ENCODE measurements at regions not wholly inside any gene's neighbourhood (a gene's known extent, or its start where the extent isn't known, plus 50 kb on each side); places are given as distances from the start of the nearest gene placed in this dataset.

GRCh38 chr1:55322842-55323241 is 107.7 kb upstream of the USP24 start:
- DNase-seq (ENCODE audit: low spot score), result no peak
- TF ChIP-seq CTCF (IDR thresholded peaks at IDR 0.05; ENCODE audit: borderline replicate concordance, control extremely low read depth, extremely low read depth, insufficient read depth, missing control alignments), result no peak
- in situ Hi-C loops (cut with MboI; ENCODE audit: low sequenced_read_pairs, unreplicated experiment), result no loop called here

DNA sequence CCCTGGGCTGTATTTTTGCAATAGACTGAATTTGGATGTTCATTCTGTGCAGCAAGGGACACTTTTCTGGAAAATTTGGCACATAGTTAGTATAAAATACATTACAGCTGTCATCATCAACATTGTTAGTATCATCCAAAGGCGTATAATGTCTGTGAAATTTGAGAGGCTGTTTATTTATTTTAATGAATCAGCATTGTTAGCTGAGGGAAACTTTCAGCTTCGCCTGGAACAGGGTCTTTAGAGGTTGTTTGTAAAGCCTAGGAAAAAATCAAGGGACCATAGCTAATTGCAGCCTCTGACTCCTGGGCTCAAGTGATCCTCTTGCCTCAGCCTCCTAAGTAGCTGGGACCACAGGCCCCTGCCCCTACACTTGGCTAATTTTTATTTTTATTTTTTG is 106.8 kb upstream of the USP24 start:
- in situ Hi-C loops (cut with MboI; ENCODE audit: low sequenced_read_pairs, unreplicated experiment), result no loop called here
- TF ChIP-seq CTCF (IDR thresholded peaks at IDR 0.05; ENCODE audit: borderline replicate concordance, control extremely low read depth, extremely low read depth, insufficient read depth, missing control alignments), result no peak
- no peak for DNase-seq (ENCODE audit: low spot score)

DNA sequence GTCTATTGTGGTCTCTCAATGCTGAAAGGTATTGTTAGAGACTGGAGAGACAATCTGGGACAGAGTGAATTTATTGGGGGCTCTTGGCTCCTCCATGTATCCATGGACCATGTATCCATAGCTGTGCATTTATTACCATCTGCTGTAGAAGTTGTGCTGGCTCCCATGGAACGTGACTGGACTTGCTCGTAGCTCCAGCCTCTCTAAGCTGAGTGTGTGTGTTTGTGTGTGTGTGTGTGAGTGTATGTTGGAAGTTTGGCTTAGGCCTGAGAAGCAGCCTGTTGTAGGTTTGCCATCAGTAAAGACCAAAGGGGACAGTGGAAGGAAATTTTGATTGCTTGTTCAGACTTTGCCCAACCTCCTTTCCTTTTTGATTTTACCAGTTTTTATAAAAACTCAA is 105.7 kb upstream of the USP24 start:
- no peak for DNase-seq (ENCODE audit: low spot score)
- in situ Hi-C loops (cut with MboI; ENCODE audit: low sequenced_read_pairs, unreplicated experiment), result no loop called here
- TF ChIP-seq CTCF (IDR thresholded peaks at IDR 0.05; ENCODE audit: borderline replicate concordance, control extremely low read depth, extremely low read depth, insufficient read depth, missing control alignments), result no peak

- no peak for DNase-seq (ENCODE audit: low spot score)
- no peak for TF ChIP-seq CTCF (IDR thresholded peaks at IDR 0.05; ENCODE audit: borderline replicate concordance, control extremely low read depth, extremely low read depth, insufficient read depth, missing control alignments)
- in situ Hi-C loops (cut with MboI; ENCODE audit: low sequenced_read_pairs, unreplicated experiment), result no loop called here
Observed at GRCh38 chr1:55318116-55318817, 103.1 kb upstream of the USP24 start.

- no peak for DNase-seq (ENCODE audit: low spot score)
- in situ Hi-C loops (cut with MboI; ENCODE audit: low sequenced_read_pairs, unreplicated experiment), result no loop called here
- TF ChIP-seq CTCF (IDR thresholded peaks at IDR 0.05; ENCODE audit: borderline replicate concordance, control extremely low read depth, extremely low read depth, insufficient read depth, missing control alignments), result no peak
Observed at GRCh38 chr1:55317673-55318072, 102.5 kb upstream of the USP24 start.

DNA sequence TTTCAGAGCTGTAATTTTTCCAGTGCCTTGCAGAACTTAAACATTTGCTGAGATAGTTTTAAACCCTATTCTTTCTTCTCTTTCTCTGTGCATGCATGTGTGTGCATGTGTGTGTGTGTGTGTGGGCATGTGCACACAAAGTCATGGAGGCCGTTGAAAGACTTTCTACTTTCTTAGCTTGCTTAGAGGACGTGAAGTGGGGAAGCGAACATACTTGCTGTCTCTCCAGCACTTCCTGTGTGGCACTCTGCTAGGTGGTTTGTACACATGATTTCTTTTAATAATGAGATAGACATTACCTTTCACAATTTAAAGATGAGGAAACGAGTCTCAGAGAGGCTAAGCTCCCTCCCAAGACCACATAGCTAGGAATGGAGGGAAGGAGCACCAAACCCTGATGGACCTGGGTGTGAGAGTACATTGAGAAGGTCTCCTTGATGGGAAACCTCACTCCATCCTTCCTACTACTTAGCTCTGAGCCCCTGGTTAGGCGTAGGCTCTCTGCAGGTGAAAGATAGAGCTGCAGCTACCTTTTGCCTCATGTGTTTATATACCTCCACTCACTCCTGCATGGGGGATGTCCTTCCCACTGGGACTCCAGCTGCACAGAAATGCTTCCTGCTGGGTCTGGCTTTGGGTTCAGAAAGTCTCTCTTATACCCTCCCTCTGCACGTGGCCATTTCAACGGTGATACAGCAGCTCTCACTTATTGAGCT is 101.9 kb upstream of the USP24 start:
- in situ Hi-C loops (cut with MboI; ENCODE audit: low sequenced_read_pairs, unreplicated experiment), result no loop called here
- no peak for TF ChIP-seq CTCF (IDR thresholded peaks at IDR 0.05; ENCODE audit: borderline replicate concordance, control extremely low read depth, extremely low read depth, insufficient read depth, missing control alignments)
- DNase-seq (ENCODE audit: low spot score), result no peak

All from GM13976 (cell line).